IMR-90 (cell line): ENCODE measurements at regions not wholly inside any gene's neighbourhood (a gene's known extent, or its start where the extent isn't known, plus 50 kb on each side); places are given as distances from the start of the nearest gene placed in this dataset.

Experiments used
- ATAC-seq: fragments of 200-7000 bp; cut with Tn5 transposase; 2 replicates; pipeline ENCODE4 v1.9.1; 2020; ENCODE audit warnings: low read depth, mild to moderate bottlenecking, moderate library complexity
- BruUV-seq: library from RNA; stranded (reverse); fragments of 400-500 nt; replicated peaks from 2 replicates; lab custom pipeline; 2021; lab: Mats Ljungman, UMichigan
- CTCF ChIA-PET: fragments of 300-600 bp; formaldehyde crosslinking; extraction: SDS; loops from one replicate; lab custom pipeline; 2021; ENCODE audit warnings: antibody characterized with exemption; lab: Yijun Ruan, JAX
- POLR2A ChIA-PET: fragments of 300-600 bp; sonication (Branson Sonifier 250); formaldehyde crosslinking; loops from one replicate; lab custom pipeline; 2022; ENCODE audit warnings: antibody characterized with exemption; ENCODE audit not compliant: unreplicated experiment; lab: Charles Lee
- DNase-seq: peaks from one replicate; pipeline ENCODE4 v3.0.0; 2013
- H2AFZ ChIP-seq: replicated peaks from 2 replicates; pipeline ENCODE3; 2013; ENCODE audit warnings: low read length, mild to moderate bottlenecking; ENCODE audit not compliant: poor library complexity
- H2AK5ac ChIP-seq: 2 replicates; pipeline ENCODE4 v1.6.1; 2013; ENCODE audit warnings: low read depth, low read length, inconsistent platforms
- H2AK9ac ChIP-seq: replicated peaks from 2 replicates; pipeline ENCODE3; 2013; ENCODE audit warnings: mild to moderate bottlenecking, low read depth, low read length, moderate library complexity; ENCODE audit not compliant: poor library complexity
- H2BK120ac ChIP-seq: 2 replicates; pipeline ENCODE4 v1.6.1; 2013; ENCODE audit warnings: low read depth, low read length, inconsistent platforms
- H2BK15ac ChIP-seq: 3 replicates; pipeline ENCODE4 v1.6.1; 2013; ENCODE audit warnings: low read depth, low read length, inconsistent platforms
- H2BK20ac ChIP-seq: 2 replicates; pipeline ENCODE4 v1.6.1; 2013; ENCODE audit warnings: low read depth, mild to moderate bottlenecking, inconsistent platforms, low read length, moderate library complexity
- H2BK5ac ChIP-seq: 2 replicates; pipeline ENCODE4 v1.6.1; 2013; ENCODE audit warnings: mild to moderate bottlenecking, low read depth, low read length, inconsistent platforms; ENCODE audit not compliant: poor library complexity, severe bottlenecking
- H3K14ac ChIP-seq: replicated peaks from 2 replicates; pipeline ENCODE4 v1.6.1; 2013; ENCODE audit warnings: low read depth, low read length, inconsistent platforms
- H3K18ac ChIP-seq: 2 replicates; pipeline ENCODE4 v1.6.1; 2013; ENCODE audit warnings: low read depth, low read length, control low read depth
- H3K23ac ChIP-seq: 2 replicates; pipeline ENCODE4 v1.6.1; 2013; ENCODE audit warnings: low read depth, low read length, inconsistent platforms
- H3K27ac ChIP-seq: 2 replicates; pipeline ENCODE4 v1.5.1; 2013; ENCODE audit warnings: mild to moderate bottlenecking, control low read depth, low read length; ENCODE audit not compliant: insufficient read depth
- H3K27me3 ChIP-seq: 2 replicates; pipeline ENCODE4 v1.6.1; 2013; ENCODE audit warnings: low read length; ENCODE audit not compliant: control insufficient read depth, insufficient read depth
- H3K36me3 ChIP-seq: 2 replicates; pipeline ENCODE4 v1.6.1; 2013; ENCODE audit warnings: low read length, mixed read lengths; ENCODE audit not compliant: control insufficient read depth, insufficient read depth
- H3K4ac ChIP-seq: 2 replicates; pipeline ENCODE4 v1.6.1; 2013; ENCODE audit warnings: low read depth, low read length, inconsistent platforms
- H3K4me1 ChIP-seq: 2 replicates; pipeline ENCODE4 v1.6.1; 2013; ENCODE audit warnings: low read length, mixed read lengths; ENCODE audit not compliant: control insufficient read depth, insufficient read depth
- H3K4me2 ChIP-seq: 2 replicates; pipeline ENCODE4 v1.6.1; 2013; ENCODE audit warnings: low read depth, mild to moderate bottlenecking, control low read depth, low read length, moderate library complexity
- H3K4me3 ChIP-seq: 2 replicates; pipeline ENCODE4 v1.5.1; 2013; ENCODE audit warnings: low read depth, mild to moderate bottlenecking, control low read depth, low read length, moderate library complexity; ENCODE audit not compliant: insufficient read depth
- H3K56ac ChIP-seq: 2 replicates; pipeline ENCODE4 v1.6.1; 2013; ENCODE audit warnings: low read length, inconsistent platforms; ENCODE audit not compliant: insufficient read depth; ENCODE audit errors: extremely low read depth
- H3K79me1 ChIP-seq, 2 experiments: 2 replicates each; pipeline ENCODE4 v1.6.1; 2013; ENCODE audit warnings: low read length in 2 of 2, inconsistent platforms in 1 of 2, low read depth in 1 of 2
- H3K9ac ChIP-seq: 2 replicates; pipeline ENCODE4 v1.6.1; 2013; ENCODE audit warnings: low read depth, low read length, control low read depth
- H3K9me1 ChIP-seq: 2 replicates; pipeline ENCODE4 v1.6.1; 2013; ENCODE audit warnings: low read length, inconsistent platforms; ENCODE audit not compliant: insufficient read depth
- H3K9me3 ChIP-seq: 2 replicates; pipeline ENCODE4 v1.6.1; 2013; ENCODE audit warnings: low read length; ENCODE audit not compliant: control insufficient read depth, insufficient read depth
- H4K20me1 ChIP-seq: 2 replicates; pipeline ENCODE4 v1.6.1; 2013; ENCODE audit warnings: low read length, inconsistent platforms; ENCODE audit not compliant: insufficient read depth
- H4K5ac ChIP-seq: 2 replicates; pipeline ENCODE4 v1.6.1; 2013; ENCODE audit warnings: mild to moderate bottlenecking, low read depth, low read length, control low read depth
- H4K8ac ChIP-seq, 2 experiments: 2 replicates each; pipeline ENCODE4 v1.6.1; 2013; ENCODE audit warnings: low read depth in 2 of 2, low read length in 2 of 2, control low read depth in 1 of 2, inconsistent platforms in 1 of 2
- H4K91ac ChIP-seq: 2 replicates; pipeline ENCODE4 v1.6.1; 2013; ENCODE audit warnings: low read depth, low read length, inconsistent platforms; ENCODE audit not compliant: insufficient read depth
- BHLHE40 ChIP-seq: fragments of 150-350 bp; IDR thresholded peaks from 2 replicates; pipeline ENCODE4 v1.6.1; 2016; ENCODE audit warnings: mild to moderate bottlenecking, low read depth, low read length
- CHD1 ChIP-seq: IDR thresholded peaks from 2 replicates; pipeline ENCODE4 v1.6.1; 2012; ENCODE audit warnings: low read depth, low read length, improper control_type of control experiment
- MAZ ChIP-seq: IDR thresholded peaks from 2 replicates; pipeline ENCODE4 v1.6.1; 2012; ENCODE audit warnings: low read depth, mild to moderate bottlenecking, low read length, improper control_type of control experiment, moderate library complexity, borderline replicate concordance
- RFX5 ChIP-seq: IDR thresholded peaks from 2 replicates; pipeline ENCODE4 v1.8.0; 2012; ENCODE audit warnings: low read depth, mild to moderate bottlenecking, low read length, moderate library complexity
- WGBS, 2 experiments: methylation state at CpG; one replicate each; pipeline versions ENCODE4 v1.1.5 to v1.1.7; 2013; ENCODE audit warnings: missing lambda C conversion rate in 2 of 2; ENCODE audit not compliant: insufficient read length in 1 of 2; ENCODE audit errors: extremely low coverage in 2 of 2; 5-methylcytosine and 5-hydroxymethylcytosine counted together
- dilution Hi-C: fragments of 300-500 bp; cut with HindIII; formaldehyde crosslinking; loops from one replicate; pipeline ENCODE4 v1.14.3; 2018; ENCODE audit warnings: low sequenced_read_pairs; ENCODE audit not compliant: unreplicated experiment
- in situ Hi-C: fragments of 300-500 bp; cut with MboI; formaldehyde crosslinking; loops from 3 replicates; pipeline ENCODE4 v1.14.3; 2019; ENCODE audit warnings: low sequenced_read_pairs, inconsistent platforms, mixed read lengths
- intact Hi-C: fragments of 100-400 bp; cut with micrococcal nuclease; formaldehyde crosslinking; loops from 2 replicates; pipeline ENCODE4 v1.10.0; 2022
- TF ChIP-seq, protein P1 (sequence below): fragments of 150-350 bp; IDR thresholded peaks from 2 replicates; pipeline ENCODE4 v1.6.1; 2017; ENCODE audit warnings: mild to moderate bottlenecking, antibody characterized with exemption, low read length, low read depth
- TF ChIP-seq, protein P2 (sequence below): conservative IDR thresholded peaks from 2 replicates; pipeline ENCODE4 v1.5.1; 2012; ENCODE audit warnings: mild to moderate bottlenecking, low read depth, low read length, improper control_type of control experiment

DNA sequence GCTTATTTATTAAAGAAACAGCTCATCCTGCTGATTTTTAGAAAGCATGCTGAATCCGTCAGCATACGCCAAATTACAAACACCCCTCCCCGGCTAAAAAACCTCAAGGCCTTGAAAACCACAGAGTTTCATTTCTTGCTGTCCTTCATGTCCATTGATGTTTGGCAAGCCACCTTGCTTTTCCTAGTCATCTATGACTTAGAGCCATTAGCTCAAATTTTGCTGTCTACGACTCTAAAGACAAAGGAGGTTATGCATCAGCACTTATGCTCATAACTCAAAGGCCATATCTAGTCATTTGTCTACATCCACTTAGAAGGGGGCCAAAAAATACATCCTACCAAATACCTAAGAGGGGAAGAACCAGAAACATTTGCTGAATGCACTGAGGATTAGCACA lies 925.1 kb downstream of the PCDH7 start:
- TF ChIP-seq BHLHE40 (no peak), CHD1 (no peak), RFX5 (no peak), MAZ (no peak)
- TF ChIP-seq, protein P1, sequence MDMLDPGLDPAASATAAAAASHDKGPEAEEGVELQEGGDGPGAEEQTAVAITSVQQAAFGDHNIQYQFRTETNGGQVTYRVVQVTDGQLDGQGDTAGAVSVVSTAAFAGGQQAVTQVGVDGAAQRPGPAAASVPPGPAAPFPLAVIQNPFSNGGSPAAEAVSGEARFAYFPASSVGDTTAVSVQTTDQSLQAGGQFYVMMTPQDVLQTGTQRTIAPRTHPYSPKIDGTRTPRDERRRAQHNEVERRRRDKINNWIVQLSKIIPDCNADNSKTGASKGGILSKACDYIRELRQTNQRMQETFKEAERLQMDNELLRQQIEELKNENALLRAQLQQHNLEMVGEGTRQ = no peak
- TF ChIP-seq, protein P2, sequence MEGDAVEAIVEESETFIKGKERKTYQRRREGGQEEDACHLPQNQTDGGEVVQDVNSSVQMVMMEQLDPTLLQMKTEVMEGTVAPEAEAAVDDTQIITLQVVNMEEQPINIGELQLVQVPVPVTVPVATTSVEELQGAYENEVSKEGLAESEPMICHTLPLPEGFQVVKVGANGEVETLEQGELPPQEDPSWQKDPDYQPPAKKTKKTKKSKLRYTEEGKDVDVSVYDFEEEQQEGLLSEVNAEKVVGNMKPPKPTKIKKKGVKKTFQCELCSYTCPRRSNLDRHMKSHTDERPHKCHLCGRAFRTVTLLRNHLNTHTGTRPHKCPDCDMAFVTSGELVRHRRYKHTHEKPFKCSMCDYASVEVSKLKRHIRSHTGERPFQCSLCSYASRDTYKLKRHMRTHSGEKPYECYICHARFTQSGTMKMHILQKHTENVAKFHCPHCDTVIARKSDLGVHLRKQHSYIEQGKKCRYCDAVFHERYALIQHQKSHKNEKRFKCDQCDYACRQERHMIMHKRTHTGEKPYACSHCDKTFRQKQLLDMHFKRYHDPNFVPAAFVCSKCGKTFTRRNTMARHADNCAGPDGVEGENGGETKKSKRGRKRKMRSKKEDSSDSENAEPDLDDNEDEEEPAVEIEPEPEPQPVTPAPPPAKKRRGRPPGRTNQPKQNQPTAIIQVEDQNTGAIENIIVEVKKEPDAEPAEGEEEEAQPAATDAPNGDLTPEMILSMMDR = no peak
- no peak for DNase-seq

More for the DNA sequence above, 925.1 kb downstream of the PCDH7 start:
- H3K27me3 ChIP-seq = no peaks in the 10 kb centered on the region
- H2AK5ac ChIP-seq = no peak overlapping the region
- no peak overlapping the region for H3K14ac ChIP-seq
- intact Hi-C loops (no loop called here), dilution Hi-C loops (no loop called here), in situ Hi-C loops (no loop called here)
- 0 out of 2 replicates have a peak, but pooled peaks cover 2% of the 10 kb centered on the region for H3K9me3 ChIP-seq
- ATAC-seq = no peak
- H3K9ac ChIP-seq = no peak overlapping the region
- H3K4me1 ChIP-seq = no peaks in the 10 kb centered on the region
- no peaks in the 10 kb centered on the region for H4K20me1 ChIP-seq
- H3K27ac ChIP-seq = no peak overlapping the region
- no peak overlapping the region for H4K91ac ChIP-seq
- no peak overlapping the region for H2BK15ac ChIP-seq
- H2AFZ ChIP-seq = no peak overlapping the region
- ChIA-PET CTCF (no interaction called here), POLR2A (no interaction called here)
- no peak overlapping the region for H3K18ac ChIP-seq
- H3K56ac ChIP-seq = no peak overlapping the region
- H3K23ac ChIP-seq = no peak overlapping the region
- no peak overlapping the region for H3K4me3 ChIP-seq
- no peak overlapping the region for H3K4me2 ChIP-seq
- H4K5ac ChIP-seq = no peak overlapping the region
- no peak overlapping the region for H2BK20ac ChIP-seq
- no peak overlapping the region for H2BK120ac ChIP-seq
- BruUV-seq = no TSS peak
- no peaks in the 10 kb centered on the region for H3K36me3 ChIP-seq
- no peaks in the 10 kb centered on the region for H3K79me1 ChIP-seq
- 43% methylated on average over 1 of the region's 4 CpGs; no CpG with 5 or more reads in 1 of the 2 experiments for WGBS, 2 experiments
- H3K9me1 ChIP-seq = no peaks in the 10 kb centered on the region
- no peak overlapping the region for H2BK5ac ChIP-seq
- H3K4ac ChIP-seq = no peak overlapping the region
- no peak overlapping the region for H2AK9ac ChIP-seq
- no peak overlapping the region for H4K8ac ChIP-seq
